Fibroblast of gingiva (primary cell): ENCODE measurements at regions not wholly inside any gene's neighbourhood (a gene's known extent, or its start where the extent isn't known, plus 50 kb on each side); places are given as distances from the start of the nearest gene placed in this dataset.

Experiments
- DNase-seq: peaks from one replicate; pipeline ENCODE4 v3.0.0-alpha.2; 2011; ENCODE audit warnings: low read depth

DNA sequence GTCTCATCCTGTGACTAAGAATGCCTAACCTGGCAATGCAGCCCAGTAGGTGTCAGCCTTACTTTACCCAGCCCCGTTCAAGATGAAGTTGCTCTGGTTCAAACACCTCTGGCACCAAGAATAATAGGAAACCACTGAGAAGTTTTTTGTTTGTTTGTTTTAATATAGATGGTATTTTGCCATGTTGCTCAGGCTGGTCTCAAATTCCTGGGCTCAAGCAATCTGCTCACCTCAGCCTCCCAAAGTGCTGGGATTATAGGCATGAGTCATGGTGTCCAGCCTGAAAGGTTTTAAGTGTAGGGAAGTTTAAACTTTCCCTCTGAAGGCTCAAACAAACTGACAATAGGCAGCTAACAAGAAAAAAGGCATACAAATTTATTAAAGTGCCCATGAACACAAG is 51.2 kb upstream of the ABCC4 start:
- DNase-seq = no peak

DNA sequence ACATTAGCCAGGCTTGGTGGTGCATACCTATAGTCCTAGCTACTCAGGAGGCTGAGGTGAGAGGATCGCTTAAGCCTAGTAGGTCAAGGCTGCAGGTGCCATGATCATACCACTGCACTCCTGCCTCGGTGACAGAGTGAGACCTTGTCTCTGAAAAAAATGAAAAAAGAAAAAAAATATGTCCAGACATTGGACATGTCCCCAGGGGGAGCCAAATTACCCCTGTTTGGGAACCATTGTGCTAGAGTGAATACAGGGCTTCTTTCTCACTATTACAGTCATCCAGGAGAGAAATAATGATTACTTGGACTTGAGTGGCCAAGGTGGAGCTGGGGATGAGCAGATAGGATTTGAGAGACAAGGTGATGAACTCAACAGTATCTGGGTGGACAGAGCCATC is 52.9 kb upstream of the ABCC4 start:
- no peak for DNase-seq

DNA sequence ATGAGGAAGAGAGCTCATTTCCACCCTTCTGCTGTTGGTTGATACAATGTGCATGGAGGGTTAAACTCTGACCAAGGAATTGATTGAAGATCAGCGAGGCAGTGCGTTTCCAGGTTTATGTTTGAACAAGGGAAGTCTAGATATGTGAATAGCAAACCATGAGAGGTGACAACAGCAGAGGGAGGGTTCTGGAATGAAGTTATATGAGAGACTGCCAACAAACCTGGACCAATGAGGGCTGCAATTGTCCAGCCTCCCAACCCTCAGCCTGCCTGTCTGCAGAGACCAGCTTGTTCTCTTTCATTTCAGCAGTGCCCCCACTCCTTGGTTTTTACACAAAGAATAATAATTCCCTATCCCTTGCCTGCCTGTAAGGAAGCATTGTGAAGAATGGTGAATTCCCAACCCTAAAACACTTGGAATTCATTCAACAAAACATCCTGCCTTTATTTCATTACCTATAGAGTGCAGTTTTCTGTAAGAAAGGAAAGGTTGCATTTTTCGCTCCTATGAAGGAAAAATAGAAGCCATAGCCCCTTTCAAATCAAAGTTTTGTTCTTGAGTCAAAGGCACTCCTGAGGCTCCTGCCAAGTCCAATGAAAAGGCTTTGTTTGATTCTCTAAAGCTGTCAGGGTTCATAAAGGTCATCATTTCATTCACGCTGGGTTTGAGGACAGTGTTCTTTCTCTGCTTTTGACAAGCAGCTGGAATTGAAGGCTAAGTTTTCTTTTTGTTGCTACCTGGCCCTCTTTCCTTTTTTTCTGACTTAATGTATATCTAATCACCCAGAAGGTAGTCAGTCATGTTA is 53.6 kb upstream of the ABCC4 start:
- DNase-seq = no peak

DNA sequence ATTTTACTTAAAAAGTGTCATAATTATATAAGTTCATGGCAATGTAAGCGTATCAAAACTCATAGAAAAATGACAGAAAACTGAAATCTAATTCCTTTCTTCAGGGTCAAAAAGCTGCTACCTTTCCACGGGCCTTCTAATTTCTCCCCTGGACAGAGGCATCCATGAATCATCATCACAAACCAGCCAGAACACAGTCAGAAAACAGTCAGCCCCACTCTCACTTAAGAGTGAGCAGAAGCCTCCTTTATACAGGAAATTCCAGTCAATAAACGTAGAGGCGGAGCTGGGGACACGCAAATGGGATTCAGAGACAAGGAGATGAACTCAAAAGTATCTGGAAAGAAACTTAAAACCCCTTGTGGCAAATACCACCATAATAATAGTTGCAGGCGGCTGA is 54.2 kb upstream of the ABCC4 start:
- no peak for DNase-seq

DNA sequence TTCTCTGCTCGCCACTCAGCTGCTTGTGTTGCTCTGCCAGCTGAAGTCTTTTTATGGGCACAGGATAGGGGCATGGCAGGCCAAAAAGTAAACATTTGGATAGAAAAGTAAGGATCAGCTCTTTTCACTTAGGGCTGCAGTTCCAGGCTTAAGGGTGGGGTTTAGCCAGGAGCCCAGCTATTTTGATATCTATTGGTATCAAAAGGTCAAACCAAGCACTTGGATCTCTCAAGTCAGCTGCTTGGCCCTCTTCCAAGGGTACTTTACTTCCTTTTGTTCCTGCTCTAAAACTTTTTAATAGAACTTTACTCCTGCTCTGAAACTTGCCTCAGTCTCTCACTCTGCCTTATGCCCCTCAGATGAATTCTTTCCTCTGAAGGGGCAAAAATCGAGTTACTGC is 55.7 kb upstream of the ABCC4 start:
- no peak for DNase-seq

DNA sequence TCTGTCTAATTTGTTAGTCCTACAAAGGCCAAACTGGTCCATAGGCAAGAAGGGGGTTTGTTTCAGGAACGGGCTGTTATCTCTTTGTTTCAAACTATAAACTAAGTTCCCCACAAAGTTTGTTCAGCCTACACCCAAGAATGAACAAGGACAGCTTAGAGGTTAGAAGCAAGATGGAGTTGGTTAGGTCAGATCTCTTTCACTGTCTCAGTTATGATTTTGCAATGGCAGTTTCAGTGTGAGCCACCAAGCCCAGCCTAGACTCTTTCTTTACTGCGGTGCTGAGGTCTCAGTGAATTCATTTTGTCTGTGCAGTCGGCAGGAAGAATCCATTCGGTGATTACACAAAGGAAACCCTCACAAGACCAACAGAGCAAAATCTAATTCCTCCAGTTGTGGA is 56.6 kb upstream of the ABCC4 start:
- DNase-seq = no peak

DNA sequence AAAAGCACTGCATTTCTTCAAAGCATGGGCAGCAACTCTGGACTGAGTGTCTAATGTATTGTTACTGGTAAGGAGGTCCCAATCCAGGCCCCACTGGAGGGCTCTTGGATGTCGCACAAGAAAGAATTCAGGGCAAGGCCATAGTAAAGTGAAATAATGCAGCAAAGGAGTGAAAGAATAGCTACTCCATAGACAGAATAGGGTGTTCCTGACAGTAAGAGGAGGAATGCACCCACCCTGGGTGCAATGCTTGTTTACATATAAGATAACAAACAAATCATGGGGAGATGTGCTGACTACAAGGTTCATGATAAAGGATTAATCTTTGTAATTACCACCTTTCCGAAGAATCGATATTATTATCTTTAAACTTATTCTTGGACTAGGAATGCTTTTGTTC is 58.8 kb upstream of the ABCC4 start:
- DNase-seq = no peak

DNA sequence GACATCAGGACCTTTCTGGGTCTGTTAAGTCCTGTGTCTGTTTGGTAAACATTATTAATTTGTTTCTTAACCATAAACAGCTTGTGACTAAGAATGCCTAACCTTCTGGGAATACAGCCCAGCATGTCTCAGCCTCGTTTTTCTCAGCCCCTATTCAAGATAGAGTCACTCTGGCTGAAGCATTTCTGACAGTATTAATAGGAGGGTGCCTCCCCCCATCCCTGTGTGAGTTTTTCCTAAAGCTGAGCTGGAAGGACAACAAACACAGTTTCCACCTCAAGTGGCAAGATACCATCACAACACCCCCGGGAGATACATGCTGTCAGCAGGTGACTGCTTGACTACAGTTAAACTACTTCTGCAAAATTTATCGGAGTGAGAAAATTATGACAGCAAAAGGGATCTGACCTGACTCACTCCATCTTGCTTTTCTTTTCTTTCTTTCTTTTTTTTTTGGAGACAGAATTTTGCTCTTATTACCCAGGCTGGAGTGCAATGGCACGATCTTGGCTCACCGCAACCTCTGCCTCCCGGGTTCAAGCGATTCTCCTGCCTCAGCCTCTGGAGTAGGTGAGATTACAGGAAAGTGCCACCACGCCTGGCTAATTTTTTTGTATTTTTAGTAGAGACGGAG is 59.3 kb upstream of the ABCC4 start:
- no peak for DNase-seq

DNA sequence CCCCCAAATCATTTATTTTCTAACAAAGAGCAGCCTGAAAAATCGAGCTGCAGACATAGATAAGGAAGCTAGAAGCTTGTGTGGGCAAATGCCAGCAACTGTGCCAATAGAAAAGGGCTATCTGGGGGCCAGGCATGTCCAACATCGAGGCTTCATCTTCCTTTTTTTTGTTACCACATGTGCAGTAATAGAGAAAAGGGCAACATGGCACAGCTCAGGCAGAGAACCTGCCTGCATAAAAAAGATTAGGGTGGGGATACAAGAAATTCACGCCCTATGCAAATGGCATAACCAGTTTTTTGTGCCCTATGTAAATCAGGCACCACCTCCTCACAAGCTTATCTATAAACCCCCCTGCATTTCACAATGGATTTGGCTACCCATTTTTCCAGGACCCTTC is 60.4 kb upstream of the ABCC4 start:
- no peak for DNase-seq

DNA sequence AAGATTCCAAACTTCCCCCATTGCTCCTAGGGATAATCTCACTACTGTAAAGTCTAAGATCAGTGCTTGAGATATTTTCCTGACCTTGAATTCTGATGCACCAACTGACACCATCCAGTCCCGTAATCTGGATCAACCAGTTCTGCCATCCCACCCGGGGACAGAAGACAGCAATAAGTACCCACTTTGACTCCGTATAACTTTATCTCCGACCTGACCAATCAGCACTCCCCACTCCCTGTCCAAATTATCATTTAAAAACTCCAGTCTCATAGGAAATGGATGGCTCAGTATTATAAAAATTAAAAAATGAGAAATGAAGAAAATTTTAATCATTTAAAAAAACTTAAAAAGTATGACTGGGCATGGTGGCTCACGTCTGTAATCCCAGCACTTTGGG is 61.4 kb upstream of the ABCC4 start:
- no peak for DNase-seq

DNA sequence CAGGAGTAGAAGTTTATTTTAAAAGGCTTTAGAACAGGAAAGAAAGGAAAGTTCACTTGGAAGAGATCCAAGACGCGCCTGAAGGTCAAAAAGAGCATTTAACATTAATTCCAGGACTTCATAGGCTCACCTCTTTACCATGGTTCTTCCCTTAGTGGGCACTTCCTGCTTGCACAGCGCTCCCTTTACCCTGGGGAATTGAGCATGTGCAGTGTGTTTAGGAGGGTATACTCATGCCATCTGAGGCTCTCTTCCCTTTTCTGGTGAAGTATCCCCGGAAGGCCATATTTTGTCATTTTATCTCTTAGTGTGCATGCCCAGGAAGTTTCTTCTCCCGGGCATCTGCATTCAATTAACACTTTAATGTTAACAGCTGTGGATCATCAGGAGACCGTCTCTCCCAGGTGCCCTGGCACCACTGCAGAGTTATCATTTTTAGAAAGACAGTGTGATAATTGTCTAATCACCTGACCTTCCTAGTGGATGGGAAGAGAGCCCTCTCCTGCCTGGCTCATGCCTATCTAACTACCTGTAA is 66.1 kb upstream of the ABCC4 start:
- DNase-seq = peak; percentile 31

DNA sequence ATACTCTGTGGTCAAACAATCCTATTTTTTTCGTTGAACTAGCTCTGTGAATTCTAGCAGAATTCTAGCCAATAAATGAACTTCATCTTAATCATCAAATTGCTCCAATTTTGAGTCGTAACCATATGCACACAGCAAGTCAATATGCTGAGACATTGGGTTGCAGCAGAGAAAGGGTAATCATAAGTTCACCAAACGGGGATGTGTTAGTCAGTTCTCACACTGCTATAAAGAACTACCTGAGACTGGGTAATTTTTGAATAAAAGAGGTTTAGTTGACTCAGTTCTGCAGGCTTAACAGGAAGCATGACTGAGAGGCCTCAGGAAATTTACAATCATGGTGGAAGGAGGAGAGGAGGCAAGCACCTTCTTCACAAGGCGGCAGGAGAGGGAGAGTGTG is 67.7 kb upstream of the ABCC4 start:
- no peak for DNase-seq

DNA sequence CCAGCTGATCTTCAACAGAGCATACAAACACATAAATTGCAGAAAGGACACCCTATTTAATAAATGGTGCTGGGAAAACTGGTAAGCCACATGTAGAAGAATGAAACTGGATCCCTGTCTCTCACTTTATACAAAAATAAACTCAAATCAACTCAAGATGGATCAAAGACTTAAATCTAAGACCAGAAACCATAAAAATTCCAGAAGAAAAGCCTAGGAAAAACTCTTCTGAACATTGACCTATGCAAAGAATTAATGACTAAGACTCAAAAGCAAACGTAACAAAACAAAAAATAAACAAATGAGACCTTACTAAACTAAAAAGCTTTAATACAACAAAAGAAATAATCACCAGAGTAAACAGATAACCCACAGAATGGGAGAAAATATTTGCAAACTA is 74.5 kb upstream of the ABCC4 start:
- peak; percentile 28 for DNase-seq

DNA sequence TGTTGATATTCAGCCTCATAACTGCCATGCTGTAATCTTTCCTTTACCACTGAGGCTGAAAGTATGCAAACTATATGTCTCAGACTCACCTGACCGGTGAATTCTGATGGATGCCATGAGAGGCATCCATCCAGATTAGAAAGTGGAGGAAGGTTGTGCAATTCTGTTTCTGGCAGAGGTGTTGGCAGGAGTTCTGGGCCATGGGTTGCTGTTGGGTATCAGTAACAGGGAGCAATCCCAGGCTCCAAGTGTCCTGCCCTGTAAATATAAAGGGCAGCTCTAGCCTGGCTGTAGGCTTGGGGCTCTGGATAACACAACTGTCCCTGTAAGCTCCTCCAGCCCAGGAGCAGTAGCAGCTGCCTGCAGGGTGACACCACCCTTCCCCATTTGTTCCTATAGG is 77.4 kb upstream of the ABCC4 start:
- DNase-seq = no peak

DNA sequence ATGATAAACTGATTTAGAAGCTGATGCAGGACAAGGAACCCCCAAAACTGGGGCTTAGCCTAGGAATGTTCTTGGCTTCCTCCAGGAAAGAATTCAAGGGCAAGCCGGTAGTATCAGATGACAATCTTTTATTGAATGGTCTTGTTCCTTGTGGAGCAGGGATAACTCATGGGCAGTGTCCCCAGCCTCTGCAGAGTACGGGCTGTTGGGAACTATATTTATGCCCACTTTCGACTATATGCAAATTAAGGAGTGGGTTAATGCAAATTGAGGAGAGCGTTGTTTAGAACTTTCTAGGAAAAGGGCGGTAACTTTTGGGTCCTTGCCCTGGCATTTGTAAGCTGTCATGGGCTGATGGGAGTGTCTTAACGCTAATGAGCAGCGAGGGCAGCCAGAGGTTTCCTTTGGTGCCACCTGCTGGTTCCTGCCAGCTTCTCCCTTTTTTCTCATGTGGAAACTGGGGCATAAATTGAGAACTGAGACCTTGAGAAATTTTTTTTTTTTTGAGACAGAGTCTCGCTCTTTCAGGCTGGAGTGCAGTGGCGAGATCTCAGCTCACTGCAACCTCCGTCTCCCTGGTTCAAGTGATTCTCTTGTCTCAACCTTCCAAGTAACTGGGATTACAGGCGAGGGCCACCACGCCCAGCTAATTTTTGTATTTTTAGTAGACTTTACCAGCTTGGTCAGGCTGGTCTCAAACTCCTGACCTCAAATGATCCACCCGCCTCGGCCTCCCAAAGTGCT is 79.4 kb upstream of the ABCC4 start:
- DNase-seq = peak; percentile 82

DNA sequence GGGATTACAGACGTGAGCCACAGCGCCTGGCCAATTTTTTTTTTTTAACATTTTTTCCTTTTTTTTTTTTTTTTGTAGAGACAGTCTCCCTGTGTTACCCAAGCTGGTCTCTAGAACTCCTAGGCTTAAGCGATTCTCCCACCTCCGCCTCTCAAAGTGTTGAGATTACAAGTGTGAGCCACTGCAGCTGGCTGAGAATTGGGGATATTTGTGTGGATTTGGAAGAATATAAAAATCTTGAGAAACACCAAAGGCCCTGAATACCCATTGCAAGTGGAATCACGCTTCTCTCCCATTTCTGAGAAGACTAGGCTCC is 79.9 kb upstream of the ABCC4 start:
- DNase-seq = no peak

DNA sequence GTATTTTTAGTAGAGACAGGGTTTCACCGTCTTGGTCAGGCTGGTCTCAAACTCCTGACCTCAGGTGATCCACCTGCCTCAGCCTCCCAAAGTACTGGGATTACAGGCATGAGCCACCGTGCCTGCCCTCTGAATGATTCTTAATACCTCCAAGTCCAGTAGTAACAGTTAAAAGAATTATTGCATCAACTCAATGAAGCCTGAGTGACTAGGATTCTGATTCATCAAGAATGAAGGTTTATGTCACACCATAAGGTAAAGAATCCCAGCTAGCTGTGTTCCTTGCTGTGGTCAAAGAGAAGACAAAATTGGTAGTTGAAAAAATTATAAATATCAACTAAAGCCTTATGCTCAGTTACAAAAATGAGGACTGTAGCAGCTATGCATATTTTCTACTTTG is 81.2 kb upstream of the ABCC4 start:
- no peak for DNase-seq

DNA sequence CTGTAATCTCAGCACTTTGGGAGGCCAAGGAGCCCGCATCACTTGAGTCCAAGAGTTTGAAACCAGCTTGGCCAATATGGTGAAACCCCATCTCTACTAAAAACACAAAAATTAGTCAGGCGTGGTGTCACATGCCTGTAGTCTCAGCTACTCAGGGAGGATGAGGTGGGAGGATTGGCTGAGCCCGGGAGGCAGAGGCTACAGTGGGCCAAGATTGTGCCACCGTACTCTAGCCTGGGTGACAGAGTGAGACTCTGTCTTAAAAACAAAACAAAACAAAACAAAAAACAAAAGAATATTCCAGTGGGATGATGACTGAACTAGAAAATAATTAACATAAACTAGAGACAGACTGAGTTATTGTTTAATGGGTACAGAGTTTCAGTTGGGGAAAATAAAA is 81.7 kb upstream of the ABCC4 start:
- DNase-seq = no peak

DNA sequence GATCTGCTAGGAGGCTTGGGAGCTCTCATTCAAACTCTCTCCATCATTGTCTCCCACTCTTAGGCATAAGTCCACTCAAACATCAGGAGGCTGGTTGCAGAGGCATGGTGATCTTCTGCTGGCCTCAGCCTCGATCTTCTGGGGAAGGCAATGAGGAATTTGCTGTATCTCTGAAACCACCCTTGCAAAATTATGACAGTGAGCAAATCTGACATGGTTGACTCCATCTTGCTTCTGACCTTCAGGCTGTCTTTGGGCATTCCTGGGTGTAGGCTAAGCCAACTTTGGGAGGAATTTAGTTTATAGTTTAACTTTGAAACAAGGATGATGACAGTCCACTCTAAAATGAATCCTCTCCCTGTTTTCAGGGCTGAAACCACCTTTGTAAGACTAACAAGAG is 84.1 kb upstream of the ABCC4 start:
- DNase-seq = no peak

DNA sequence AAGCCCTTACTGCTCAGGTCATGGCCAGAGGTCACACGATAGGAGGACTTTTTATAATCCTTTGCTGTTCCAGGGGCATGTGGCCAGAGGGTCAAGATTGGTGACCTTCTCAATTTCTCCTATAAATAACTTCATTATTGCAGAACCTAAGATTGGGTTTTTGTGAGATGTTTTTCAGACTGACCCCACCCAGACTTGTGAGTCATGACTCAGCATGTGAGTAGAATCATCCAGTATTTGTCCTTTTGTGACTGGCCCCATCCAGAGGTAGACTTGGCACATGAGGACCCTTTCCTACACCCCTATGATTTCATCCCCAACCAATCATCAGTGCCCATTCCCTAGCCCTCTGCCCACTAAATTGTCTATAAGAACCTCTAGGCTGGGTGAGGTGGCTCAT is 84.5 kb upstream of the ABCC4 start:
- DNase-seq = peak; percentile 40

DNA sequence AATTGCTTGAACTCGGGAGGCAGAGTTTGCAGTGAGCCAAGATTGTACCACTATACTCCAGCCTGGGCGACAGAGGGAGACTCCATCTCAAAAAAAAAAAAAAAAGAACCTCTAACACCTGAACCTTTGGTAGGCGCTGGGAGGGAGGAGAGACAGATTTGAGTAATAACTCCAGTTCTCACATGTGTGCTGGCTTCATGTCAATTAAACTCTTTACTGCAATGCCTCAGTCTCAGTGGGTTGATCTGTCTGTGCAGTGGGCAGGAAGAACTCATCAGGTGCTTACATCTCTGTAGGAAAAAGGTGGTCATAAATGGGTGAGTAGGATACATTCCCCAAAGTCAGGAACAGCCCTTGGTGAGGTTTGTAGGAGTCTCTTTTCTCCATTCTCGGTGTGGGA is 85.1 kb upstream of the ABCC4 start:
- DNase-seq = no peak

DNA sequence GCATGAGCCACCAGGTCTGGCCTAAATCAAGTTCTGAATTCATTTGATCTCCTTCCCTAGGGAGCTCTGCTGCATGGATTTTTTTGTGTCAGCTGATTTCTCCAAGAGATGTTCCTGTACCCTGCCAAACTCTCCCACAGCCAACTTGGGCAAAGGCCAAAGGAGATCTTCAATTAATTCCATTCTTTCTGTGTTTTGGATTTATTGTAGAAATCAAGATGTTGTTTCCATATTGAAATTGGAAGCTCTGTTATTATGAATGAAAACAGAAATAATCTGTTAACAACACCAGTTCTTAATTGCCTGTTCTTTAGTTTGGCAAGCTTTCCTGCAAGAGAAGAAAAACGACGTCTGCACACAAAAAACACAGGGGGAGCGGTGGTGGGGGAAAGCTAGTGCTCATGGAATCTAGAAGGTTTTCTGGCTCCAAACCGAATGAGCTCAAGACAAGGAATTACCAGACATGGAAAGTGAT is 86.5 kb upstream of the ABCC4 start:
- peak; percentile 91 for DNase-seq

DNA sequence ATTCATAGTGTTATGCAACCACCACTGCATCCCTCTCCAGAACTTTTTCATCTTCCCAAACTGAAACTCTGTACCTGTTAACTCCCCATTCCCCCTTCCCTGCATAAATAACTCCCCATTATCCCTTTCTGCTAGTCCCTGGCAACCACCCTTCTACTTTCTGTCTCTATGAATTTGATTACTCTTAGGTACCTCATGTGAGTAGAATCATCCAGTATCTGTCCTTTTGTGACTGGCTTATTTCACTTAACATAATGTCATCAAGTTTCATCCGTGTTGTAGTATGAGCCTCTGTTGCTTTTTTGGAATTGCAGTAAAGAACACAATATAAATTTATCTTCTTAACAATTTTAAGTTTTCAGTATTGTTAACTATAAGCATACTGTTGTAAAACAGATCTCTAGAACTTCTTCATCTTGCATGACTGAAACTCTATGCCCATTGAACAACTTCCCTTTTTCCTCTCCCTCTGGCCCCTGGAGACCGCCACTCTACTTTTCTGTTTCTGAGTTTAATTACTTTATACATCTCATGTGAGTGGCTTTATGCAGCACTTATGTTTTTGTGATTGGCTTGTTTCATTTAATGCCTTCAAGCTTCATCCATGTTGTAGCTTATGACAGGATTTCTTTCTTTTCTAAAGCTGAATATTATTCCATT is 87.3 kb upstream of the ABCC4 start:
- DNase-seq = no peak
